SK-N-SH (cell line): ENCODE measurements at regions not wholly inside any gene's neighbourhood (a gene's known extent, or its start where the extent isn't known, plus 50 kb on each side); places are given as distances from the start of the nearest gene placed in this dataset.

Experiments
- CTCF ChIA-PET: fragments of 300-600, 350-600 bp; formaldehyde crosslinking; extraction: SDS; loops from one replicate; lab custom pipeline; 2021; lab: Yijun Ruan, JAX
- POLR2A ChIA-PET: fragments of 350-600 bp; sonication (Branson Sonifier 250); formaldehyde crosslinking; extraction: SDS; loops from one replicate; lab custom pipeline; 2020; ENCODE audit warnings: antibody characterized with exemption, inconsistent platforms; lab: Yijun Ruan, JAX
- DNase-seq: peaks from one replicate; pipeline ENCODE4 v3.0.0; 2012
- H2AFZ ChIP-seq: fragments of 200-600 bp; sonication (generic); 2 replicates; pipeline ENCODE4 v1.8.1; 2016; ENCODE audit warnings: antibody characterized with exemption, mild to moderate bottlenecking, low read depth
- H3F3A ChIP-seq: fragments of 200-600 bp; sonication (generic); replicated peaks from 2 replicates; pipeline ENCODE3; 2016; ENCODE audit warnings: antibody characterized with exemption, mild to moderate bottlenecking; ENCODE audit not compliant: insufficient read depth
- H3K27ac ChIP-seq, 2 experiments: fragments of 200-500 bp in 1 of 2; fragments of 200-600 bp in 1 of 2; sonication (Bioruptor generic) in 1 of 2; sonication (generic), shearing (Covaris generic) in 1 of 2; 2 replicates each; pipeline versions ENCODE4 v1.5.1 to v1.6.1; 2014 to 2016; ENCODE audit warnings: low read depth in 2 of 2, inconsistent platforms in 1 of 2, low read length in 1 of 2, mild to moderate bottlenecking in 1 of 2, mixed read lengths in 1 of 2
- H3K27me3 ChIP-seq: fragments of 200-600 bp; sonication (generic), shearing (Covaris generic); 2 replicates; pipeline ENCODE4 v1.6.1; 2016; ENCODE audit warnings: mixed run types; ENCODE audit not compliant: insufficient read depth
- H3K36me3 ChIP-seq, 2 experiments: fragments of 200-500 bp in 1 of 2; fragments of 200-600 bp in 1 of 2; sonication (Bioruptor generic) in 1 of 2; sonication (generic) in 1 of 2; replicated peaks in 1 of 2; 2 replicates each; pipeline versions ENCODE3 to v1.5.1; 2014 to 2016; ENCODE audit warnings: low read length in 1 of 2, mild to moderate bottlenecking in 1 of 2; ENCODE audit not compliant: insufficient read depth in 2 of 2, control insufficient read depth in 1 of 2
- H3K4me1 ChIP-seq, 2 experiments: fragments of 200-500 bp in 1 of 2; fragments of 200-600 bp in 1 of 2; sonication (Bioruptor generic) in 1 of 2; sonication (generic), shearing (Covaris generic) in 1 of 2; 2 replicates each; pipeline versions ENCODE4 v1.5.1 to v1.6.1; 2014 to 2016; ENCODE audit warnings: low read depth in 1 of 2, low read length in 1 of 2, mixed run types in 1 of 2; ENCODE audit not compliant: insufficient read depth in 2 of 2, control insufficient read depth in 1 of 2
- H3K4me2 ChIP-seq: fragments of 200-600 bp; sonication (generic), shearing (Covaris generic); 2 replicates; pipeline ENCODE4 v1.6.1; 2017; ENCODE audit warnings: mixed run types
- H3K4me3 ChIP-seq, 2 experiments: fragments of 200-500 bp in 1 of 2; fragments of 200-600 bp in 1 of 2; sonication (Bioruptor generic) in 1 of 2; sonication (generic), shearing (Covaris generic) in 1 of 2; 2 replicates each; pipeline versions ENCODE4 v1.5.1 to v1.8.1; 2014 to 2016; ENCODE audit warnings: low read depth in 2 of 2, inconsistent platforms in 1 of 2, low read length in 1 of 2, mild to moderate bottlenecking in 1 of 2, mixed read lengths in 1 of 2, moderate library complexity in 1 of 2
- H3K79me2 ChIP-seq: fragments of 200-600 bp; sonication (generic); 2 replicates; pipeline ENCODE4 v1.8.1; 2017; ENCODE audit warnings: mild to moderate bottlenecking; ENCODE audit not compliant: insufficient read depth
- H3K9ac ChIP-seq: fragments of 200-600 bp; sonication (generic); 2 replicates; pipeline ENCODE4 v1.6.1; 2017; ENCODE audit warnings: mixed run types
- H3K9me2 ChIP-seq: fragments of 200-600 bp; sonication (generic); 2 replicates; pipeline ENCODE4 v1.6.1; 2017; ENCODE audit warnings: mixed run types
- H3K9me3 ChIP-seq: fragments of 200-600 bp; sonication (generic); 2 replicates; pipeline ENCODE4 v1.6.1; 2017; ENCODE audit warnings: mixed run types, mild to moderate bottlenecking, moderate library complexity
- H4K20me1 ChIP-seq: fragments of 200-600 bp; sonication (generic); 2 replicates; pipeline ENCODE4 v1.6.1; 2017; ENCODE audit warnings: mild to moderate bottlenecking, mixed run types; ENCODE audit not compliant: insufficient read depth
- CHD2 ChIP-seq: fragments of 150-350 bp; IDR thresholded peaks from 2 replicates; pipeline ENCODE4 v1.6.1; 2018; ENCODE audit warnings: low read length; ENCODE audit not compliant: partially characterized antibody
- CTCF ChIP-seq: fragments of 200-600 bp; sonication (generic); IDR thresholded peaks from 2 replicates; pipeline ENCODE4 v1.6.1; 2017; ENCODE audit warnings: antibody characterized with exemption, mild to moderate bottlenecking, moderate library complexity
- ELF1 ChIP-seq: IDR thresholded peaks from 2 replicates; pipeline ENCODE4 v1.4.0; 2012
- EP300 ChIP-seq, 2 experiments: IDR thresholded peaks; 2 replicates each; pipeline versions ENCODE4 v1.4.0 to v1.6.1; 2012; ENCODE audit warnings: borderline replicate concordance in 1 of 2, low read depth in 1 of 2, low read length in 1 of 2
- EZH2phosphoT487 ChIP-seq: fragments of 200-600 bp; sonication (generic); IDR thresholded peaks from 2 replicates; pipeline ENCODE4 v1.6.1; 2017; ENCODE audit warnings: low read depth, mixed run types, mild to moderate bottlenecking, antibody characterized with exemption, moderate library complexity, borderline replicate concordance
- GABPA ChIP-seq: IDR thresholded peaks from 2 replicates; pipeline ENCODE4 v1.4.0; 2012; ENCODE audit warnings: low read depth, mild to moderate bottlenecking
- IRF3 ChIP-seq: fragments of 150-350 bp; IDR thresholded peaks from 2 replicates; pipeline ENCODE4 v1.6.1; 2016; ENCODE audit warnings: mild to moderate bottlenecking, low read depth, low read length
- JUND ChIP-seq: IDR thresholded peaks from 2 replicates; pipeline ENCODE4 v1.4.0; 2012
- MAX ChIP-seq: IDR thresholded peaks from 2 replicates; pipeline ENCODE4 v1.4.0; 2012; ENCODE audit warnings: low read depth
- RAD21 ChIP-seq: IDR thresholded peaks from 2 replicates; pipeline ENCODE4 v1.6.1; 2012; ENCODE audit warnings: mild to moderate bottlenecking, low read length
- RCOR1 ChIP-seq: fragments of 150-350 bp; IDR thresholded peaks from 2 replicates; pipeline ENCODE4 v1.6.1; 2017; ENCODE audit warnings: antibody characterized with exemption, low read length
- SIN3A ChIP-seq: IDR thresholded peaks from 2 replicates; pipeline ENCODE4 v1.6.1; 2012; ENCODE audit warnings: low read depth, mild to moderate bottlenecking, low read length, moderate library complexity, borderline replicate concordance
- USF1 ChIP-seq: IDR thresholded peaks from 2 replicates; pipeline ENCODE4 v1.4.0; 2012; ENCODE audit warnings: low read depth, borderline replicate concordance
- USF2 ChIP-seq: fragments of 150-350 bp; IDR thresholded peaks from 2 replicates; pipeline ENCODE4 v1.6.1; 2017; ENCODE audit warnings: antibody characterized with exemption, low read length, low read depth, borderline replicate concordance
- WGBS: methylation state at CpG from one replicate; pipeline ENCODE4 v1.1.6; 2017; ENCODE audit warnings: low lambda C conversion rate; 5-methylcytosine and 5-hydroxymethylcytosine counted together

GRCh38 chr2:226508005-226508404 lies 291.6 kb downstream of the IRS1 start:
- H3K27ac ChIP-seq: no peak overlapping the region
- no peak overlapping the region for H3K9ac ChIP-seq
- CTCF ChIA-PET: no interaction called here
- H3K27me3 ChIP-seq: no peaks in the 10 kb centered on the region
- 0 out of 2 replicates have a peak, but pooled peaks cover 5% of the 10 kb centered on the region for H3K9me3 ChIP-seq
- H3K4me1 ChIP-seq: no peaks in the 10 kb centered on the region
- 0 out of 2 replicates have a peak overlapping the region, but pooled peaks have one; percentile 13 for H2AFZ ChIP-seq
- H3K36me3 ChIP-seq: no peaks in the 10 kb centered on the region
- H3K9me2 ChIP-seq: no peaks in the 10 kb centered on the region
- TF ChIP-seq EP300 (IDR thresholded peaks at IDR 0.05; ENCODE audit: borderline replicate concordance in 1 of 2, low read depth in 1 of 2, low read length in 1 of 2): no peak
- TF ChIP-seq USF2: no peak
- no peak for TF ChIP-seq EZH2phosphoT487
- TF ChIP-seq RCOR1: no peak
- no peak for TF ChIP-seq ELF1
- WGBS: 56% methylated on average over 3 of the region's 3 CpGs
- H4K20me1 ChIP-seq: no peaks in the 10 kb centered on the region
- H3K4me2 ChIP-seq: no peak overlapping the region
- H3K79me2 ChIP-seq: no peaks in the 10 kb centered on the region
- DNase-seq: no peak
- no peak overlapping the region for H3K4me3 ChIP-seq
- no peaks in the 10 kb centered on the region for H3F3A ChIP-seq
- POLR2A ChIA-PET: no interaction called here

GRCh38 chr2:226497146-226497909 lies 302.3 kb downstream of the IRS1 start:
- POLR2A ChIA-PET: no interaction called here
- TF ChIP-seq RCOR1 (no peak), IRF3 (no peak)
- TF ChIP-seq, all 33 proteins: peak for 0
- Histone ChIP-seq H3K27me3 (no peaks in the 10 kb centered on the region), H4K20me1 (no peaks in the 10 kb centered on the region), H3K9me2 (no peaks in the 10 kb centered on the region), H3K36me3 (no peaks in the 10 kb centered on the region), H3K27ac (no peak overlapping the region), H3F3A (no peaks in the 10 kb centered on the region), H2AFZ (no peak overlapping the region), H3K4me2 (no peak overlapping the region), H3K9ac (no peak overlapping the region), H3K9me3 (0 out of 2 replicates have a peak, but pooled peaks cover under 1% of the 10 kb centered on the region), H3K4me1 (no peaks in the 10 kb centered on the region), H3K4me3 (no peak overlapping the region), H3K79me2 (no peaks in the 10 kb centered on the region)
- DNase-seq: no peak
- 45% methylated on average over 4 of the region's 4 CpGs for whole genome bisulfite sequencing
- CTCF ChIA-PET: no interaction called here

GRCh38 chr2:226496273-226496550 lies 303.4 kb downstream of the IRS1 start:
- H3K9me2 ChIP-seq: no peaks in the 10 kb centered on the region
- DNase-seq: no peak
- POLR2A ChIA-PET: no interaction called here
- H4K20me1 ChIP-seq: no peaks in the 10 kb centered on the region
- H3F3A ChIP-seq: no peaks in the 10 kb centered on the region
- H3K9ac ChIP-seq: no peak overlapping the region
- CTCF ChIA-PET: no interaction called here
- no peaks in the 10 kb centered on the region for H3K79me2 ChIP-seq
- H3K9me3 ChIP-seq: no peaks in the 10 kb centered on the region
- no peaks in the 10 kb centered on the region for H3K27me3 ChIP-seq
- H3K27ac ChIP-seq: no peak overlapping the region
- H3K4me1 ChIP-seq: no peaks in the 10 kb centered on the region
- no peak overlapping the region for H3K4me3 ChIP-seq
- no peaks in the 10 kb centered on the region for H3K36me3 ChIP-seq
- peak overlapping the region; percentile 17; the same call in 1 of the 2 replicates for H2AFZ ChIP-seq
- WGBS: 41% methylated on average over 2 of the region's 2 CpGs
- no peak overlapping the region for H3K4me2 ChIP-seq
- TF ChIP-seq CTCF (no peak), USF1 (no peak), ELF1 (no peak), MAX (no peak), CHD2 (no peak), SIN3A (no peak), JUND (no peak), RAD21 (no peak), GABPA (no peak)
